ENCODE measurements at regions not wholly inside any gene's neighbourhood (a gene's known extent, or its start where the extent isn't known, plus 50 kb on each side); places are given as distances from the start of the nearest gene placed in this dataset.
"Not testable (repeated sequence)": the region's sequence is repeated elsewhere in the genome, so short reads cannot be mapped to it uniquely, and the experiment has no call there.

GRCh38 chr5:106443746-106444145 is 1227.0 kb downstream of the EFNA5 start:
- no peaks in the 10 kb centered on the region for H3K36me3 Mint-ChIP-seq (ENCODE audit: low read depth)
- H3K4me3 Mint-ChIP-seq: no peak overlapping the region
- no peak for ATAC-seq (ENCODE audit: low read depth)
- no peaks in the 10 kb centered on the region for H3K27me3 Mint-ChIP-seq
- ChIA-PET POLR2A (no interaction called here), CTCF (no interaction called here)
- intact Hi-C loops (cut with micrococcal nuclease): no loop called here
- no peak for TF ChIP-seq CTCF (IDR thresholded peaks at IDR 0.05)
- no peak overlapping the region for H3K27ac Mint-ChIP-seq
- H3K4me1 Mint-ChIP-seq: no peaks in the 10 kb centered on the region
- H3K9me3 Mint-ChIP-seq: no peaks in the 10 kb centered on the region
- DNase-seq: no peak

GRCh38 chr5:106435185-106435584 is 1235.6 kb downstream of the EFNA5 start:
- H3K9me3 Mint-ChIP-seq: no peaks in the 10 kb centered on the region
- CTCF ChIA-PET: no interaction called here
- POLR2A ChIA-PET: no interaction called here
- no peak for TF ChIP-seq CTCF (IDR thresholded peaks at IDR 0.05)
- H3K27ac Mint-ChIP-seq: no peak overlapping the region
- DNase-seq (no peak), ATAC-seq (ENCODE audit: low read depth) (no peak)
- no peak overlapping the region for H3K4me3 Mint-ChIP-seq
- no peaks in the 10 kb centered on the region for H3K4me1 Mint-ChIP-seq
- no peaks in the 10 kb centered on the region for H3K36me3 Mint-ChIP-seq (ENCODE audit: low read depth)
- H3K27me3 Mint-ChIP-seq: no peaks in the 10 kb centered on the region
- intact Hi-C loops (cut with micrococcal nuclease): no loop called here

GRCh38 chr5:106430733-106431132 is 1240.0 kb downstream of the EFNA5 start:
- POLR2A ChIA-PET; CTCF ChIA-PET; DNase-seq; H3K36me3 Mint-ChIP-seq (ENCODE audit: low read depth); H3K9me3 Mint-ChIP-seq; H3K4me3 Mint-ChIP-seq; ATAC-seq (ENCODE audit: low read depth); H3K27me3 Mint-ChIP-seq; H3K4me1 Mint-ChIP-seq; intact Hi-C loops (cut with micrococcal nuclease); H3K27ac Mint-ChIP-seq: not testable (repeated sequence)

GRCh38 chr5:106423109-106423897 is 1247.4 kb downstream of the EFNA5 start:
- no peaks in the 10 kb centered on the region for H3K4me1 Mint-ChIP-seq

GRCh38 chr5:106420102-106420501 is 1250.6 kb downstream of the EFNA5 start:
- CTCF ChIA-PET: no interaction called here
- H3K27me3 Mint-ChIP-seq: no peaks in the 10 kb centered on the region
- no peak for TF ChIP-seq CTCF (IDR thresholded peaks at IDR 0.05)

More at GRCh38 chr5:106423109-106423897, 1247.4 kb downstream of the EFNA5 start:
- ChIA-PET POLR2A (no interaction called here), CTCF (no interaction called here)
- intact Hi-C loops (cut with micrococcal nuclease): no loop called here
- H3K9me3 Mint-ChIP-seq: no peaks in the 10 kb centered on the region
- H3K27ac Mint-ChIP-seq: no peak overlapping the region
- ATAC-seq (ENCODE audit: low read depth): no peak
- no peak overlapping the region for H3K4me3 Mint-ChIP-seq
- no peaks in the 10 kb centered on the region for H3K27me3 Mint-ChIP-seq
- TF ChIP-seq CTCF (IDR thresholded peaks at IDR 0.05): no peak
- DNase-seq: no peak
- H3K36me3 Mint-ChIP-seq (ENCODE audit: low read depth): no peaks in the 10 kb centered on the region

GRCh38 chr5:106418196-106418595 is 1252.5 kb downstream of the EFNA5 start:
- H3K36me3 Mint-ChIP-seq (ENCODE audit: low read depth): no peaks in the 10 kb centered on the region
- ATAC-seq (ENCODE audit: low read depth): no peak
- no peak overlapping the region for H3K27ac Mint-ChIP-seq
- TF ChIP-seq CTCF (IDR thresholded peaks at IDR 0.05): no peak
- DNase-seq: no peak
- intact Hi-C loops (cut with micrococcal nuclease): no loop called here
- H3K27me3 Mint-ChIP-seq: no peaks in the 10 kb centered on the region
- H3K4me3 Mint-ChIP-seq: no peak overlapping the region
- ChIA-PET POLR2A (no interaction called here), CTCF (no interaction called here)
- H3K9me3 Mint-ChIP-seq: no peaks in the 10 kb centered on the region
- H3K4me1 Mint-ChIP-seq: no peaks in the 10 kb centered on the region

More at GRCh38 chr5:106420102-106420501, 1250.6 kb downstream of the EFNA5 start:
- intact Hi-C loops (cut with micrococcal nuclease): no loop called here
- Mint-ChIP-seq H3K9me3 (no peaks in the 10 kb centered on the region), H3K36me3 (ENCODE audit: low read depth) (no peaks in the 10 kb centered on the region), H3K27ac (no peak overlapping the region), H3K4me1 (no peaks in the 10 kb centered on the region), H3K4me3 (no peak overlapping the region)
- POLR2A ChIA-PET: no interaction called here
- DNase-seq (no peak), ATAC-seq (ENCODE audit: low read depth) (no peak)

Data from activated B cell treated with CpG ODN at 0.5 μM for 24 hours (primary cell).